PC-9 (cell line): ENCODE measurements at regions not wholly inside any gene's neighbourhood (a gene's known extent, or its start where the extent isn't known, plus 50 kb on each side); places are given as distances from the start of the nearest gene placed in this dataset.
"Not testable (repeated sequence)": the region's sequence is repeated elsewhere in the genome, so short reads cannot be mapped to it uniquely, and the experiment has no call there.

ENCODE experiments used
- CTCF ChIP-seq: fragments of 200-600 bp; sonication (generic); conservative IDR thresholded peaks from 2 replicates; pipeline ENCODE4 v1.6.1; 2017; ENCODE audit warnings: mixed run types, antibody characterized with exemption, mild to moderate bottlenecking, moderate library complexity
- EZH2 ChIP-seq: fragments of 200-600 bp; sonication (generic); IDR thresholded peaks from 2 replicates; pipeline ENCODE4 v1.8.0; 2017; ENCODE audit warnings: antibody characterized with exemption, low read depth

GRCh38 chr7:53187184-53187583, 151.8 kb downstream of the POM121L12 start:
- not testable (repeated sequence) for TF ChIP-seq CTCF, EZH2
